H9 (cell line): ENCODE measurements at regions not wholly inside any gene's neighbourhood (a gene's known extent, or its start where the extent isn't known, plus 50 kb on each side); places are given as distances from the start of the nearest gene placed in this dataset.

Experiments used
- DNase-seq: peaks from one replicate; pipeline ENCODE4 v3.0.0-alpha.2; 2017
- H2AFZ ChIP-seq: one replicate; pipeline ENCODE4 v1.6.1; 2013; ENCODE audit warnings: mild to moderate bottlenecking, low read length, control low read depth, moderate library complexity
- H2AK5ac ChIP-seq: 2 replicates; pipeline ENCODE4 v1.6.1; 2013; ENCODE audit warnings: low read length, control low read depth, mixed read lengths; ENCODE audit not compliant: insufficient read length
- H2BK120ac ChIP-seq: one replicate; pipeline ENCODE4 v1.6.1; 2013; ENCODE audit warnings: low read depth, mild to moderate bottlenecking, low read length, control low read depth, inconsistent platforms; ENCODE audit not compliant: poor library complexity, severe bottlenecking
- H2BK12ac ChIP-seq: 2 replicates; pipeline ENCODE4 v1.6.1; 2013; ENCODE audit warnings: low read length, control low read depth, mixed read lengths, low read depth; ENCODE audit not compliant: insufficient read length
- H2BK15ac ChIP-seq: 2 replicates; pipeline ENCODE4 v1.6.1; 2013; ENCODE audit warnings: low read depth, low read length, control low read depth
- H2BK20ac ChIP-seq: one replicate; pipeline ENCODE4 v1.6.1; 2013; ENCODE audit warnings: low read depth, mild to moderate bottlenecking, low read length, control low read depth, inconsistent platforms; ENCODE audit not compliant: poor library complexity, severe bottlenecking
- H2BK5ac ChIP-seq: 2 replicates; pipeline ENCODE4 v1.6.1; 2013; ENCODE audit warnings: low read length, control low read depth, mixed read lengths; ENCODE audit not compliant: insufficient read length
- H3K14ac ChIP-seq: 2 replicates; pipeline ENCODE4 v1.6.1; 2013; ENCODE audit warnings: low read length, control low read depth; ENCODE audit not compliant: insufficient read depth
- H3K18ac ChIP-seq: 2 replicates; pipeline ENCODE4 v1.6.1; 2013; ENCODE audit warnings: low read depth, mild to moderate bottlenecking, mixed read lengths, low read length, control low read depth; ENCODE audit not compliant: insufficient read length
- H3K23ac ChIP-seq: 2 replicates; pipeline ENCODE4 v1.6.1; 2013; ENCODE audit warnings: low read length, control low read depth, mixed read lengths, low read depth; ENCODE audit not compliant: insufficient read length
- H3K23me2 ChIP-seq: 2 replicates; pipeline ENCODE4 v1.6.1; 2013; ENCODE audit warnings: low read depth, mild to moderate bottlenecking, mixed read lengths, low read length, control low read depth; ENCODE audit not compliant: insufficient read length, poor library complexity, severe bottlenecking
- H3K27ac ChIP-seq: 2 replicates; pipeline ENCODE4 v1.5.1; 2013; ENCODE audit warnings: low read length, control low read depth, mixed read lengths, low read depth; ENCODE audit not compliant: insufficient read length
- H3K27me3 ChIP-seq: 2 replicates; pipeline ENCODE4 v1.6.1; 2013; ENCODE audit warnings: low read length, control low read depth, inconsistent platforms; ENCODE audit not compliant: insufficient read depth
- H3K4ac ChIP-seq: 2 replicates; pipeline ENCODE4 v1.6.1; 2013; ENCODE audit warnings: low read depth, mild to moderate bottlenecking, control low read depth, inconsistent platforms, low read length, moderate library complexity
- H3K4me1 ChIP-seq: 2 replicates; pipeline ENCODE4 v1.6.1; 2013; ENCODE audit warnings: low read length, control low read depth, inconsistent platforms; ENCODE audit not compliant: insufficient read depth
- H3K4me2 ChIP-seq: 2 replicates; pipeline ENCODE4 v1.6.1; 2013; ENCODE audit warnings: low read length, control low read depth, mixed read lengths; ENCODE audit not compliant: insufficient read length, insufficient read depth
- H3K56ac ChIP-seq: 2 replicates; pipeline ENCODE4 v1.6.1; 2013; ENCODE audit warnings: low read depth, mild to moderate bottlenecking, mixed read lengths, low read length, control low read depth; ENCODE audit not compliant: insufficient read length
- H3K79me1 ChIP-seq: 2 replicates; pipeline ENCODE4 v1.6.1; 2013; ENCODE audit warnings: low read depth, mild to moderate bottlenecking, moderate library complexity, low read length, control low read depth, inconsistent platforms; ENCODE audit not compliant: insufficient read depth, poor library complexity, severe bottlenecking
- H3K79me2 ChIP-seq: 2 replicates; pipeline ENCODE4 v1.6.1; 2013; ENCODE audit warnings: low read length, control low read depth, inconsistent platforms; ENCODE audit not compliant: insufficient read depth
- H3K9ac ChIP-seq: 2 replicates; pipeline ENCODE4 v1.6.1; 2013; ENCODE audit warnings: low read length, control low read depth, mixed read lengths; ENCODE audit not compliant: insufficient read length; ENCODE audit errors: extremely low read depth
- H3K9me3 ChIP-seq: one replicate; pipeline ENCODE4 v1.6.1; 2013; ENCODE audit warnings: low read depth, low read length, inconsistent platforms; ENCODE audit not compliant: control insufficient read depth
- H3T11ph ChIP-seq: one replicate; pipeline ENCODE4 v1.6.1; 2013; ENCODE audit warnings: mild to moderate bottlenecking, low read length, control low read depth, inconsistent platforms
- H4K20me1 ChIP-seq: one replicate; pipeline ENCODE4 v1.6.1; 2013; ENCODE audit not compliant: control insufficient read depth, insufficient read length, insufficient read depth
- H4K5ac ChIP-seq: 2 replicates; pipeline ENCODE4 v1.6.1; 2013; ENCODE audit warnings: low read depth, mild to moderate bottlenecking, mixed read lengths, low read length, control low read depth; ENCODE audit not compliant: insufficient read length
- H4K8ac ChIP-seq: replicated peaks from 2 replicates; pipeline ENCODE4 v1.6.1; 2013; ENCODE audit warnings: low read length, control low read depth, mixed read lengths, low read depth; ENCODE audit not compliant: insufficient read length
- H4K91ac ChIP-seq: 2 replicates; pipeline ENCODE4 v1.6.1; 2013; ENCODE audit warnings: low read depth, mild to moderate bottlenecking, moderate library complexity, mixed read lengths, low read length, control low read depth; ENCODE audit not compliant: insufficient read length
- H3K27ac Mint-ChIP-seq, 3 experiments: 2 replicates in 2 of 3; 3 replicates in 1 of 3; pipeline ENCODE4 v1.8.0; 2020 to 2021; ENCODE audit warnings: mixed read lengths in 3 of 3, mild to moderate bottlenecking in 1 of 3, moderate library complexity in 1 of 3
- H3K27me3 Mint-ChIP-seq: 2 replicates; pipeline ENCODE4 v1.8.0; 2021; ENCODE audit warnings: low read depth, mild to moderate bottlenecking, moderate library complexity, mixed read lengths
- H3K36me3 Mint-ChIP-seq, 3 experiments: 2 replicates in 2 of 3; 3 replicates in 1 of 3; pipeline ENCODE4 v1.8.0; 2020 to 2021; ENCODE audit warnings: low read depth in 3 of 3, mixed read lengths in 3 of 3; ENCODE audit not compliant: insufficient read depth in 1 of 3
- H3K4me1 Mint-ChIP-seq, 2 experiments: 2 replicates each; pipeline ENCODE4 v1.8.0; 2020; ENCODE audit warnings: mixed read lengths in 2 of 2
- H3K4me3 Mint-ChIP-seq, 2 experiments: 2 replicates in 1 of 2; 3 replicates in 1 of 2; pipeline ENCODE4 v1.8.0; 2020 to 2021; ENCODE audit warnings: mild to moderate bottlenecking in 2 of 2, mixed read lengths in 2 of 2, moderate library complexity in 1 of 2
- H3K9me3 Mint-ChIP-seq, 2 experiments: 2 replicates in 1 of 2; 3 replicates in 1 of 2; pipeline ENCODE4 v1.8.0; 2020; ENCODE audit warnings: mild to moderate bottlenecking in 2 of 2, mixed read lengths in 2 of 2, moderate library complexity in 1 of 2
- WGBS: extraction: QIAGEN DNeasy Blood & Tissue Kit; methylation state at CpG from one replicate; pipeline ENCODE4 v1.1.7; 2013; ENCODE audit warnings: missing lambda C conversion rate, low lambda C conversion rate, mixed read lengths; ENCODE audit not compliant: insufficient read length; ENCODE audit errors: extremely low coverage; 5-methylcytosine and 5-hydroxymethylcytosine counted together
- TF ChIP-seq, protein P1 (sequence below): fragments of 200-600 bp; sonication (generic); conservative IDR thresholded peaks from 3 replicates; pipeline ENCODE4 v1.8.0; 2021; ENCODE audit warnings: antibody characterized with exemption, mild to moderate bottlenecking

DNA sequence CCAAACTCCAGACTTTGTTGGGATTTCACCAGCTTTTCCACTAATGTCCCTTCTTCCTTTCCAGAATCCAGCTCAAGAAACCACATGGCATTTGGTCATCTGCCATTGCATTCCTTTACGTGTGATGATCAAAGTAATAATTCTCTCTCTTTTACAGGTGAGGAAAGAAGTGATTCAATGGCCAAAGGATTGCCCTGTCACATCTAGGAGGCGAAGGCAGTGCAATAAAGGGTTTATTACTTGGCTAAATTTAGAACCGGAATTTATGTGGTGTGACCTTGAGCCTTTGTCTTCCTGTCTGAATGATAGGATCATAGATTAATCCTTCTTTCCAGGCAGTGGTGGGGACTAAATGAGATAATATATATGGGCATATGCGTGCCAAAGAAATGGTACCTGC is 58.3 kb upstream of the COBL start:
- H3K9me3 Mint-ChIP-seq: no peaks in the 10 kb centered on the region
- Histone ChIP-seq H4K8ac (no peak overlapping the region), H2BK20ac (no peak overlapping the region), H3T11ph (no peak overlapping the region), H3K4ac (no peak overlapping the region), H3K4me2 (no peak overlapping the region), H3K27me3 (no peaks in the 10 kb centered on the region), H4K20me1 (no peaks in the 10 kb centered on the region), H3K14ac (no peak overlapping the region), H2BK120ac (no peak overlapping the region), H2BK5ac (no peak overlapping the region), H3K79me1 (no peaks in the 10 kb centered on the region), H3K23me2 (no peaks in the 10 kb centered on the region), H2AK5ac (no peak overlapping the region), H2BK15ac (no peak overlapping the region), H2BK12ac (no peak overlapping the region), H3K56ac (no peak overlapping the region), H2AFZ (no peak overlapping the region), H3K4me1 (no peaks in the 10 kb centered on the region), H3K27ac (no peak overlapping the region), H3K79me2 (no peaks in the 10 kb centered on the region), H3K9me3 (no peaks in the 10 kb centered on the region), H4K91ac (no peak overlapping the region), H3K9ac (no peak overlapping the region), H3K23ac (no peak overlapping the region), H3K18ac (no peak overlapping the region), H4K5ac (no peak overlapping the region)
- no peaks in the 10 kb centered on the region for H3K36me3 Mint-ChIP-seq
- no peak for DNase-seq
- WGBS: no CpG with 5 or more reads among the region's 4 CpGs
- peaks cover 1% of the 10 kb centered on the region in 2 experiments for H3K4me1 Mint-ChIP-seq
- no peaks in the 10 kb centered on the region; the same call in 1 of the 2 replicates for H3K27me3 Mint-ChIP-seq
- TF ChIP-seq, protein P1, sequence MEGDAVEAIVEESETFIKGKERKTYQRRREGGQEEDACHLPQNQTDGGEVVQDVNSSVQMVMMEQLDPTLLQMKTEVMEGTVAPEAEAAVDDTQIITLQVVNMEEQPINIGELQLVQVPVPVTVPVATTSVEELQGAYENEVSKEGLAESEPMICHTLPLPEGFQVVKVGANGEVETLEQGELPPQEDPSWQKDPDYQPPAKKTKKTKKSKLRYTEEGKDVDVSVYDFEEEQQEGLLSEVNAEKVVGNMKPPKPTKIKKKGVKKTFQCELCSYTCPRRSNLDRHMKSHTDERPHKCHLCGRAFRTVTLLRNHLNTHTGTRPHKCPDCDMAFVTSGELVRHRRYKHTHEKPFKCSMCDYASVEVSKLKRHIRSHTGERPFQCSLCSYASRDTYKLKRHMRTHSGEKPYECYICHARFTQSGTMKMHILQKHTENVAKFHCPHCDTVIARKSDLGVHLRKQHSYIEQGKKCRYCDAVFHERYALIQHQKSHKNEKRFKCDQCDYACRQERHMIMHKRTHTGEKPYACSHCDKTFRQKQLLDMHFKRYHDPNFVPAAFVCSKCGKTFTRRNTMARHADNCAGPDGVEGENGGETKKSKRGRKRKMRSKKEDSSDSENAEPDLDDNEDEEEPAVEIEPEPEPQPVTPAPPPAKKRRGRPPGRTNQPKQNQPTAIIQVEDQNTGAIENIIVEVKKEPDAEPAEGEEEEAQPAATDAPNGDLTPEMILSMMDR: no peak
- H3K27ac Mint-ChIP-seq: no peak overlapping the region; a peak in 1 of 7 replicates
- H3K4me3 Mint-ChIP-seq: no peak overlapping the region
